Ovary (tissue), 3 donors: ENCODE measurements at regions not wholly inside any gene's neighbourhood (a gene's known extent, or its start where the extent isn't known, plus 50 kb on each side); places are given as distances from the start of the nearest gene placed in this dataset.

Experiments used
- CTCF ChIP-seq, 3 donors: fragments of 450-650 bp in 2 of 3; fragments of 200-600 bp in 1 of 3; IDR thresholded peaks; one replicate each; pipeline versions ENCODE4 v1.5.1 to v1.8.0; 2016 to 2022; ENCODE audit warnings: antibody characterized with exemption in 3 of 3, mild to moderate bottlenecking in 1 of 3
- EP300 ChIP-seq: sonication (generic); formaldehyde crosslinking; IDR thresholded peaks from one replicate; pipeline ENCODE4 v1.6.1; 2017; ENCODE audit warnings: antibody characterized with exemption
- POLR2A ChIP-seq: fragments of 450-650 bp; IDR thresholded peaks from one replicate; pipeline ENCODE4 v1.6.1; 2017; ENCODE audit warnings: antibody characterized with exemption, mild to moderate bottlenecking, moderate library complexity
- donor health status: DM: no; HTN: no; CAD: no.

DNA sequence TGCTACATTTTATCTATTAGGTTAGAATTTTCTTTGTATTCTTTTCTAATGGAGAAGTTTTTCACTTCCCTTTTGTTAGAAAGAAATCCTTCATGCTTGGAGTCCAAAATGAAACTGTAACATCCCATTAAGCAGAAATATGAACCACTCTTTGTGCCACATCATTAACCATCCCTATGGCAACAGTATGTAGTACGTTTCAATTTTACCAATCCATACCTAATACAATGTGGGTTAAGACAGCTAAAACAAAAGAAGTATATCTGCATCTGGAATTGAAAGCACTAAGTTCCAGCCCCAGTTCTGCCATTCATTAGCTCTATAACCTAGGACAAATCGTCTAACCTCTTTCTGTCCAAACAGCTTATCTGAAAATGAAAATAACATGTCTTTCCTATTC lies 409.2 kb upstream of the SPHKAP start:
- TF ChIP-seq CTCF (IDR thresholded peaks at IDR 0.05) (no peak), EP300 (no peak), POLR2A (no peak)
